NCI-H2227 treated with DMSO at 0.1 percent for 48 hours (cell line): ENCODE measurements at regions not wholly inside any gene's neighbourhood (a gene's known extent, or its start where the extent isn't known, plus 50 kb on each side); places are given as distances from the start of the nearest gene placed in this dataset.

Experiments
- DNase-seq: peaks from one replicate; lab custom pipeline; 2025; lab: John Stamatoyannopoulos, UW

GRCh38 chr2:187274146-187274545 lies 173.9 kb downstream of the CALCRL start:
- no peak for DNase-seq

GRCh38 chr2:187272255-187272654 lies 175.8 kb downstream of the CALCRL start:
- no peak for DNase-seq

GRCh38 chr2:187271825-187272224 lies 176.2 kb downstream of the CALCRL start:
- DNase-seq = no peak

GRCh38 chr2:187266645-187267044 lies 181.4 kb downstream of the CALCRL start:
- DNase-seq = no peak

GRCh38 chr2:187266147-187266546 lies 181.9 kb downstream of the CALCRL start:
- DNase-seq = no peak

GRCh38 chr2:187264612-187265011 lies 183.4 kb downstream of the CALCRL start:
- DNase-seq = no peak

- DNase-seq = no peak
These were observed 184.1 kb downstream of the CALCRL start for GRCh38 chr2:187263675-187264560.

- no peak for DNase-seq
These were observed 186.3 kb downstream of the CALCRL start for GRCh38 chr2:187261705-187262104.

- no peak for DNase-seq
These were observed 196.0 kb downstream of the CALCRL start for GRCh38 chr2:187252063-187252462.

GRCh38 chr2:187250137-187250536 lies 197.9 kb downstream of the CALCRL start:
- DNase-seq = no peak

GRCh38 chr2:187233811-187234210 lies 214.2 kb downstream of the CALCRL start:
- no peak for DNase-seq

GRCh38 chr2:187232749-187233148 lies 215.3 kb downstream of the CALCRL start:
- DNase-seq = no peak

- DNase-seq = no peak
These were observed 218.0 kb downstream of the CALCRL start for GRCh38 chr2:187230088-187230487.

- no peak for DNase-seq
These were observed 219.1 kb downstream of the CALCRL start for GRCh38 chr2:187228986-187229385.

GRCh38 chr2:187224989-187225388 lies 223.1 kb downstream of the CALCRL start:
- DNase-seq = no peak

- DNase-seq = no peak
These were observed 228.0 kb downstream of the CALCRL start for GRCh38 chr2:187220071-187220470.

GRCh38 chr2:187215532-187216240 lies 232.4 kb downstream of the CALCRL start:
- no peak for DNase-seq

- DNase-seq = no peak
These were observed 233.7 kb downstream of the CALCRL start for GRCh38 chr2:187214306-187214705.

GRCh38 chr2:187213798-187214197 lies 234.3 kb downstream of the CALCRL start:
- DNase-seq = no peak

- DNase-seq = no peak
These were observed 237.3 kb downstream of the CALCRL start for GRCh38 chr2:187210726-187211125.

GRCh38 chr2:187208199-187208785 lies 239.8 kb downstream of the CALCRL start:
- DNase-seq = no peak

- DNase-seq = no peak
These were observed 240.9 kb downstream of the CALCRL start for GRCh38 chr2:187207126-187207525.

- DNase-seq = no peak
These were observed 241.6 kb downstream of the CALCRL start for GRCh38 chr2:187206471-187206870.
